GM18502 (cell line): ENCODE measurements at regions not wholly inside any gene's neighbourhood (a gene's known extent, or its start where the extent isn't known, plus 50 kb on each side); places are given as distances from the start of the nearest gene placed in this dataset.
"Not testable (repeated sequence)": the region's sequence is repeated elsewhere in the genome, so short reads cannot be mapped to it uniquely, and the experiment has no call there.

ENCODE experiments used
- ATAC-seq: cut with Tn5 transposase; IDR thresholded peaks from one replicate; pipeline ENCODE4 v1.9.1; 2021; ENCODE audit warnings: mild to moderate bottlenecking; ENCODE audit not compliant: unreplicated experiment, poor library complexity

GRCh38 chr7:106583706-106584690, 77.0 kb downstream of the CCDC71L start:
- no peak for ATAC-seq

- ATAC-seq = no peak
These were observed 77.9 kb downstream of the CCDC71L start for GRCh38 chr7:106583100-106583499.

- no peak for ATAC-seq
These were observed 78.6 kb downstream of the CCDC71L start for GRCh38 chr7:106582365-106582764.

GRCh38 chr7:106579086-106579485, 81.9 kb downstream of the CCDC71L start:
- ATAC-seq = not testable (repeated sequence)

- no peak for ATAC-seq
These were observed 85.7 kb downstream of the CCDC71L start for GRCh38 chr7:106575138-106575823.

DNA sequence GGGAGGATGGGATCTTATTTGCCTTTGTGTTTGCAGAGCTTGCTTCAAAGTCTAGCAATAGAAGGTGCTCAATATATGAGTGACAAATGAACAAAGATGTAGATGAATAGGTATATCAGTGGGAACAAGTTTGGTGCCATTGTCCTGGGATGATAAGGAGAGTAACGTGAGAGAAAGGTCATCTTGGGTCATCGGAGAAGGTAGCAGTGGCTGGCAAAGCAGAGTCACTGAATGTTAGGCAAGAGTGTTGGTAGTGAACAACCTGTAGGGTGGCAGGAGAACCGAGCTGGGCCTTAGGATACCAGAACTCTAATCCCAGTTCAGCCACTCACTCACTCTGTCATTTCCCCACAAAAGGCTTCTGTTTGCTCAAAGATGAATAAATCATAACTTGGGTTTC, 87.2 kb downstream of the CCDC71L start:
- no peak for ATAC-seq

DNA sequence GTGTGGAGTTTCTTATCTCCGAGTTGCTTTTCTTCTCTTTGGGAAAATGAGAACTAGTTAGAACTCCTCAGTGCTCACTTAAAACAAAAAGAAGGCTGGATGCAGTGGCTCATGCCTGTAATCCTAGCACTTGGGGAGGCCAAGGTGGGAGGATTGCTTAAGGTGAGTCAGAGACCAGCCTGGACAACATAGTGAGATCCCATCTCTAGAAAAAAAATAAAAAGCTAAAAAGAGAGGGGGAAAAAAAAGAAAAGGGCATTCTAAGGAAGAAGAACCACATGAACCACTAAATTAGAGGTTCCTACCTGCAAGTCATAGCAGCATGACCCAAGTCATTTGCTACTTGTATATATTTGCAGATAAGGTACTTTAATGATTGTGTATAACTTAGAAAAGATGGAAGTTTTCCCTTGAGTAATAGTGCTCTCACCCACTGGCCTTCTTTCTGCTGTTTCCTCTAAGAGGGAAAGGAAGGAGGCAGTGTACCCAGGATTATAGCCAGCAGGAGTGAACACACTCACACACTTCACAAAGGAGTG, 87.8 kb downstream of the CCDC71L start:
- ATAC-seq = no peak

DNA sequence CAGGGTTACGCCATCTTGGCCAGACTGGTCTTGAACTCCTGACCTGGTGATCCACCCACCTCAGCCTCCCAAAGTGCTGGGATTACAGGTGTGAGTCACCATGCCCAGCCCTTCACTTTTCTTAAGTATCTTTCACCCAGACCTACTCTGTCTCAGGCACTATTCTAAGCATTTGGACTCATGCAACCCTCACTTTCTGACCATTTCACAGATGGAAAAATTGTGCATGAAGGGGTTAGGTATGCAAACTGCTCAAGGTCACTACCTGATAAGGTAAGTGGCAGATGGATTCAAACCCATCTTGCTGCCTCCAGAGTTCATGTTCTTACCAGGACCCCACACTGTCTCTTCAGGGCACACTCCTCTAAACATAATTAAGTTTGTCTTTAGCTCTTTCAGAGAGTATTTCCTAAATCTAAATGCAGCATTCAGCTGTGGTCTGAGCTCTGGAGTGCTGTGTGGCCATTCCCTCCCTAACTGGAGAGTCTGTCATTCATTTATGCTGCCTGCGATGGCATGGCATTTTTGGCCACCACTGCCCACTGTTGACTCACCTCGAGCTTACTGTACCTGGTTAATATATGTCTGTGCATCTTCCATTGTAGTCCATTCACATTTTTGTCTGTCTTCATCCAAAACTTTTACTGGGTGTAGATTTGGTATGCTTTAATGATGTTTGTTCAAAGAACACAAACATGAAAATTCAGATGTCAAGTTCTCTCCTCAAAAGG, 88.4 kb downstream of the CCDC71L start:
- no peak for ATAC-seq

- no peak for ATAC-seq
These were observed 89.4 kb downstream of the CCDC71L start for GRCh38 chr7:106571563-106571962.

DNA sequence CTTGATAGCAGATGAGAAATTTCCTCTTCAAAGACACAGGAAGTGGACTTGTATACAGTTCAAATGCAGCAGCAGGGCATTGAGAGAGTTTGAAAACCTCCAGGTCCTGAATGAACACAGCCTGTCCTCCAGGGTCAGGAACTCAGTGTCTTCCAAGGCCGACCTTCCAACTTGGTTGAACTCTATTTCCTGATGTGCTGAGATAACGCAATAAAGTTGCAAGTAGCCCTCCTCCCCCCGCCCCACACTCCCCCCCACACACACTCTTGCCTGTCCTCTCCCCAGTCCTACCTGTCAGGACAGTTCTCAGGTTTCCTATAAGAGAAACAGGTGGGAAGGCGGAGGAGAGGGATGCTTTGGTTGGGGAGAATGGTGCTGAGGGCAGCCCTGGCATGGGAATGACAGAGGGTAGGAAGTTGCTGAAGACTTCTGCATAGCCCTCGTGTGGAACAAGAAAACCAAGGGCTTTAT, 90.0 kb downstream of the CCDC71L start:
- ATAC-seq = no peak

GRCh38 chr7:106570146-106570545, 90.8 kb downstream of the CCDC71L start:
- no peak for ATAC-seq

GRCh38 chr7:106569500-106569929, 91.4 kb downstream of the CCDC71L start:
- ATAC-seq = no peak

- no peak for ATAC-seq
These were observed 92.1 kb downstream of the CCDC71L start for GRCh38 chr7:106568680-106569499.

- ATAC-seq = no peak
These were observed 92.8 kb downstream of the CCDC71L start for GRCh38 chr7:106568002-106568679.

DNA sequence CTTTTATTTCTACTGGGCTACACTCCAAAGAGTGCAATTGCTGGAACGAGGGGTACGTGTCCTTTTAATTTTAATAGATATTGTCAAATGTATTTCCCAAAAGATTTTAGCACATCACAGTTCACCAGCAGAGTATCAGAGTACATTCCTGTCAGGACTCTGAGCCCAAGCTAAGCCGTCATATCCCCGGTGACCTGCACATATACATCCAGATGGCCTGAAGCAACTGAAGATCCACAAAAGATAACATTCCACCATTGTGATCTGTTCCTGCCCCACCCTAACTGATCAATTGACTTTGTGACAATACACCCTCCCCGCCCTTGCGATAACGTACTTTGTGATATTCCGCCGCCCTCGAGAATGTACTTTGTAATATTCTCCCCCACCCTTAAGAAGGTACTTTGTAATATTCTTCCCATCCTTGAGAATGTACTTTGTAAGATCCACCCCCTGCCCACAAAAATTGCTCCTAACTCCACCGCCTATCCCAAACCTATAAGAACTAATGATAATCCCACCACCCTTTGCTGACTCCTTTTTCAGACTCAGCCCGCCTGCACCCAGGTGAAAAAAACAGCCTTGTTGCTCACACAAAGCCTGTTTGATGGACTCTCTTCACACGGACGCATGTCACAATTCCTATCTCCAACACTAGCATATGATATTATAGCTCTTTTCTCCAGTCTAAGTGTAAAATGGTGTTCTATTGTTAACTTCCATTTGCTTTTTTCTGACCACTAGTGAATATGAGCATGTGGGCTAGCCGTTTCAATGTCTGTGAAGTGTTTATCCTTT, 93.6 kb downstream of the CCDC71L start:
- ATAC-seq = not testable (repeated sequence)

GRCh38 chr7:106566672-106567071, 94.3 kb downstream of the CCDC71L start:
- no peak for ATAC-seq

- ATAC-seq = no peak
These were observed 94.8 kb downstream of the CCDC71L start for GRCh38 chr7:106566196-106566595.

DNA sequence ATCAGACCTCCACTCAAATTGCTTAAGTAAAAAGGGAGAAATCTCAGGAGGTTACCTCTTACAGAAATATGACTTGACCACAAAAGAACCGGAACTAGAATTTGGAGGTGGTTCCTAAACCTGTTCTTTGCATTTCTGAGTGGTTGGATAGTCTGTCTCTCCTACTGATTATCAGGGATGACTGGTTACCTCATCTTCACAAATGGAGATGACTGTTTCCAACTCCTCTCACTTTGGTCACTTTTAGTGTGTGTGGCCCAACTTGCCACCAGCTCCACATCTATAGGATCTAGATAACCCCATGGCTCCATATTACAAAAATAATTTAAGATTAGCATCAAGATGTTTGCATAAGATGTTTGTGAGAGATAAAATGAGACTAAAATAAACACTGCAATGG, 95.5 kb downstream of the CCDC71L start:
- ATAC-seq = no peak
